GM21529 (cell line): ENCODE measurements at regions not wholly inside any gene's neighbourhood (a gene's known extent, or its start where the extent isn't known, plus 50 kb on each side); places are given as distances from the start of the nearest gene placed in this dataset.
A peak's percentile ranks its signal among the peaks of the same experiment; 100 is the strongest.

Experiments used
- ATAC-seq: cut with Tn5 transposase; IDR thresholded peaks from one replicate; pipeline ENCODE4 v1.9.1; 2021; ENCODE audit not compliant: unreplicated experiment

DNA sequence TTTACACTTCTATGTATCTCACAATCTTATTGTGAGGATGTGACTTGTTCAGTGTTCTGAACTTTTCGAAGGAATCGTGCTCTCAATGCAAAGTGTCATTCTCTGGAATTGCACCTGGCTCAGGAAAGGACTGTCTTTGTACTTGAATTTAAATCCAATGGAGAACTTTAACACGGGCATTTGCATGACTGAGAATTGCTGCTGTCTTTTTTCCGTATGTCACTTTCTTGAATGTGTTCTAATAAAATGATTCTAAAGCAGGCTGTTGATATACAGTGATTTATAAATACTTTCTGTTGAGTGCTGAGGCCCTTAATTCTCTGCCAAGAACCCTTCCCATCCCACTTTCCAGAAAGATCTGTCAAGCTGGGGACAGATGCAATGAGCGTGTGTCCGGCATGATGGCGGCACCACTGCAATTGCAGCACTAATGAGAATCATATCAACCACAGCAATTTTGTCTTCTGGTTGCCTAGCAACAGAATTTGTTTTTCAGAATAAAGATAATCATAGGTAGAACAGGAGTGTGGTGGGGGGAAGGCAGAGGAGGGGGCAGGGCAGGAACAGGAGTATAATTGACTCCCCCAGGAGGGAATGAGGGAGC, 210.6 kb upstream of the UMPS start:
- ATAC-seq: no peak

DNA sequence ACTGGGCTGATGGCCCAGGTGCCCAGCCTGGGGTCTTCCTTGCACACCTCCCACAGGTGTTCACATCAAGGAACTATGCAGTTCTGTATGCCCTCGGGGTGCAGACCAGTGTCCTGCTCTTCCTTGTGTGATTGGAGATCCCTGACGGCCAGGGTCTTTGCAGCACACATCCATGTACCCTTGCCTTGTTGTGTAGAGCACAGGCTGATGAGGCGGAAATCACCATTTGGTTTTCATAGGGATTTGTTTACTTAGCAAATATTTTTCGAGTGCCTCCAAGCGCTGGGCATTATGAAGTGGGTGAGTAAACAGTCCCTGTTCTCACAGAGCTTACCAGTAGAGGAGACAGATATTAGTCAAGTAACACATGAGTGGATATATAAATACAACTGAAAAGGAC, 209.3 kb upstream of the UMPS start:
- ATAC-seq: no peak

DNA sequence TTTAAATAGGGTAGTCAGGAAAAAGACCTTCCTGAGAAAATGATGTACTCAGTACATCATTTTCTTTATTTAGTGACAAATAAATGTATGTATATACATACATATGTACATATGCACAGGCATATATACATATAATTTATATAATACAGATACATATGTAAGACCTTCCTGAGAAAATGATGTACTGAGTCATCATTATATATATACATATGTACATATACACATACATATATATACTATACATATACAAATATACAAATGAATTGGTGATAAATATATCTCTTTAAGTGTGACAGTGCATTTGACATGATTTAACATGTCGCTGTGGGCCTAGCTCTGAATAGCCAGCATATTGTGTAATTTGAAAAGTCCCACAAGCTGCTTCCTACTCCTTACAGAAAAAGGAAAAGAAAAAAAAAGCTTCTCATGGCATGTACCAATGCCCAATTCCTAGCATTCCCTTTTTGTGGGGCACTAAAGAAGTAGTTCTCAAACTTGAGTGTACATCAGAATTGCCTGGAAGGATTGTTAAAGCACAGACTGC, 208.1 kb upstream of the UMPS start:
- no peak for ATAC-seq

DNA sequence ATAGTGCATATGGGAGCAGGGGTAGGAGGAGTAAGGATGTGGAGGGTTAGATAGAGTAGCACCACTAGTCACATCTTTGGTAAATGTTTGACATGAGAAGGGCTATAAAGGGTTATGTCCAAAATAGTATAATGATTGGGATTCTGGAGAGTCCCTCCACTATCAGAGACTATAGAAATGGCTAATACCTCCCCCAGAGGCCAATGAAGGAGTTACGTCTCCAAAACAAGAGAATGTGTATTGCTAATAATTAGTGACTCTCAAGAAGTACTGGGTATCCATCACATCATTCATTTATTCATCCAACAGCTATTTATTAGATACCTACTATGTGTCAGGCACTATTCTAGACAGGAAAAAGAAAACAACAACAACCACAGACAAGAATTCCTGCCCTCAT, 203.7 kb upstream of the UMPS start:
- ATAC-seq: no peak

DNA sequence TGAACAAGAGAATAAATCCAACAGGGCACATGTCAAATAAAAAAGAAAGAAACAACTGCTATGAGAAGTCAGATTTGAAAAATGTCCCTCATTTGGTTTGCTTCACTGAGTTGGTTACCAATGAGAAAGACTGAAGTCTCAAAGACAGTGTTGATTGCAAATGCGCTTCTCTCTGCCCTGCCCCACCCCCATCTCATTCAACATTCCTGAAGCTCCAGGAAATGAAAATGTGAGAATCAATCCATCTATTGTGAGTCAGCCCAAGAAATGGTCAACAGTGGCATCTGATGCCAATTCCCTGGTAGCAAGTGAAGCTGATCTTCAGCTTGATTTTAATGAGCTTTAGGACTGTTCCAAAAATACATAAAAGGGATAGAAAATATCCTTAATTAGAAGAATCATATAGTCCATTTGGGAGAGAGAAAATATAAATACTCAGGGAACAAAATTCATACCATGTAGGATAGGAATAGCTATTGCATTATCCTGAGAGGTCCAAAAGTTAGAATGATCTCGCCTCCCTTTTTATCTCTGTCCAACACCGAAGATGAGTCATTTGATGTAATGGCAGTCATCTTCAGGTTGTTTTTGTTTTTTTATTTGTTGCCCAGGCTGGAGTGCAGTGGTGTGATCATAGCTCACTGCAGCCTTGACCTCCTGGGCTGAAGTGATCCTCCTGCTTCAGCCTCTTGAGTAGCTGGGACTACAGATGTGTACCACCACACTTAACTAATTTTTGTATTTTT, 200.3 kb upstream of the UMPS start:
- ATAC-seq: no peak

DNA sequence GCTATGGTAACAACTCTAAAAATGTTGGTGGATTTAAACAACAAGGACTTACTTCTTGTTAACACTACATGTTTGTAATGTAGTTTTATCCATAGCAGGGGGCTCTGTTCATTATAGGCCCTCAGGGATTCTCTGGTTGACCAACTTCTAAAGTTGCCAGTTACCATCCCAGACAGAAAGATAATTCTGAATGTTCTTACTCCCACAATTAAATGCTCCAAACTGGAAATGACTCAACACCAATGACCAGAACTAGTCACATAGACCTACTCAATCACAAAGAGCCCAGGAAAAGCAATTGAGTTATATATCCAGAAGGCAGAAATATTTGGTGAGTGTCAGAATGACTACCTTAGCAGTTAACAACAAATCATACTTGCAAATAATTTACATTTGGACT, 199.3 kb upstream of the UMPS start:
- ATAC-seq: no peak

DNA sequence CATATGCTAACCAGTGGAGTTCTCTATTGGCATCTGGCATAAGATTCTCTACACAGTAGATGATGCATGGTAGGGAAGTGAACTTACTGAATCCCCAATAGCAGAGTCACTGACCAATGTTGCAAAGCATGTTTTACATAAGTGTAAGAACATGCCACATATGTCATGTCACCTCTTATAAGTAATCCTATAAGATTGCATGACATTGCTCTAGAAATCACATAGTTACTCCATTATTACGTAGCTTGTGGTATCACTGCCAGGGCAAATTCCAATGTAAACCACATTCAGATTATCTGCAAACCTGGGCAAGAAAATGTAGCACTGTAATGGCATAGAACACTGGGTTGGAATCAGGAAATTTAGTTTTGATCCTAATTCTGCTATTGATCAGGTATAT, 198.2 kb upstream of the UMPS start:
- no peak for ATAC-seq

DNA sequence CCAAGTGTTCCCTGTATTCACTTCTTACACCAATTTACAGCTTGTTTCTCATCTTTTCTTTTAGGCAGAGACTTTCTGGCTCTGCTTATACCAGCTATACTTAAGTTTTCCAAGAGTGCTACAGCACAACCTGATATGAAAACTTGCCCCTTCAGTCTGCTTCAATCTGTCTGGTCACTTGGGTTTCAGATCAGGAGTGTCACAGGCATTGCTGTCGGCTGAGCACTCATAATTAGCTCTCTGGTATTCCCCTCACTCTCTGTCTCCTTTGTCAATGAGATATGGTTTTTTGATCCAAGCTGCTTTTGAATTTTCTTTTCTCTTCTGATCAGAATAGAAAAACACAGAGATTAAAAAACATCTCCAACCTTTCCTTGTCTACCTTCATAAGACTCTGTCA, 194.9 kb upstream of the UMPS start:
- ATAC-seq: no peak

DNA sequence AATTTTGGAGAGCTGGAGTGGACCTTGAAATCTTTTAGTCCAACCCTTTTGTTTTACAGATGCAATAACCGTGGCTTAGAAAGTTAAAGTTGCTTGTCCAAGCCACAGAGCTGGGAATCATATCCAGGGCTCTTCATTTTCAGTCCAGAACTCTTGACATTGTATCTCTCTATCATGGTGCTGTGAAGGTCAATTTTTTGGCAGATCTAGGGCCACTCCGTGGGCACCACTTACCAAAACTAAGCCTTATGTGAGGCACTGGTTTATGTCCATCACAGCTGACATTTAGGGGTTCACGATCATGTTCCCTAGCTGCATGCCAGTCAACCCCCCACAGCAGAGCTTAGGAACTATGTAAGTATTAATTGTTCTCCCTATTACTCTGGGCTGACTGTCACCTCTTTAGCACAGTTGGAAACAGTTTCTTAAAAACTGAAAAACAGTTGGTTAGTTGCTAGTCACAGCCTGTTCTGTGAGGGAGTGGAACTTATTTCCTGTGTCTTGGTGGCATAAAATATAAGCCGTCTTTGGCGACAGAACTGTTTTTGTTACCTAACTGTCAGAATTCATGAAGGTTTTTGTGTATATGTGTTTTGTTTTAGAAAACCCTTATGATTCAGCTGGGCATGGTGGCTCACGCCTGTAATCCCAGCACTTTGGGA, 189.6 kb upstream of the UMPS start:
- no peak for ATAC-seq

DNA sequence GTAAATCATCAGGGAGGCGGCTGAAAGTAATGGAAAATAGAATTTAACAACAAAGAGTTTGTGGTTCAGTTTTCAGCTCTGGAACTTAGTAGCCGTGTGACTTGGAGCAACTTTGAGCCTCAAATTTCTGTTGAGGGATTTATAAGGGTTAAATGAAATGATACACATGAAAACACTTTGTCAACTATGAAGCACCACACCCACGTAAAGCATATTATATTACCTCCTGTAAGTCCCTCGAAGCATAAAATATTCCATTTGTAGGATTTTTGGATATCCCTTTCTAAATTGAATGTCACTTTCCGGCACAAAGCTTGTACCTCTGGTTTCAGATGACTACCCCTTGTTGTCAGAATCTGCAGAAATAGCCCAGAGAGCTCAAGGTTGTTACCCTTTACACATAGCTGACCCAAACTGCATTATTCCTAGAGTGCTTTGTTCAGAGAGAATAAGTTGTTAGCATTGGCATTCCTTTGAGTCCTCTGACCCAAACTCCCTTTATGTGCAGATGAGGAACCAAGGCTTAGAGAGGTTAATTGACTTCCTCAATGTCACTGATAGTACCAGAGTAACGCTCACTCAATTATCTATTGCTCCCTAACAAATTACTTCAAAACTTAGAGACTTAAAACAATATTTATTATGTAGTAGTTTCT, 187.9 kb upstream of the UMPS start:
- ATAC-seq: no peak

DNA sequence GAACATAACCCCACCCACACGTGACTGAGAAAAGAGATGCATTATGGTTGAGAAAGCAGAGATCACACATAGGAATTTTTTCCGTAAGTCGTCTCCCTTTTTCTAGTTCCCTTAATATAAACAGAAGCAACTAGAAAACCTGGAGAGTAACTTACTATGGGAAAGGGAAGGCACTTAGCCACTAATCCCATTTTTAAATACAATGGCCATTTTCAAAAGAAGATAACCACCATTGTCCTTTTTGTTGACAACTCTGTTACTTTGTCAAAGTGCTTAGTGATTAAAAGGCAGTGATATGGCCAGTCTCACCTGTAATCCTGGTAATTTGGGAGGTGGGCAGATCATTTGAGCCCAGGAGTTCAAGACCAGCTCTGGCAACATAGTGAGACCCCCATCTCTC, 184.4 kb upstream of the UMPS start:
- ATAC-seq: no peak

DNA sequence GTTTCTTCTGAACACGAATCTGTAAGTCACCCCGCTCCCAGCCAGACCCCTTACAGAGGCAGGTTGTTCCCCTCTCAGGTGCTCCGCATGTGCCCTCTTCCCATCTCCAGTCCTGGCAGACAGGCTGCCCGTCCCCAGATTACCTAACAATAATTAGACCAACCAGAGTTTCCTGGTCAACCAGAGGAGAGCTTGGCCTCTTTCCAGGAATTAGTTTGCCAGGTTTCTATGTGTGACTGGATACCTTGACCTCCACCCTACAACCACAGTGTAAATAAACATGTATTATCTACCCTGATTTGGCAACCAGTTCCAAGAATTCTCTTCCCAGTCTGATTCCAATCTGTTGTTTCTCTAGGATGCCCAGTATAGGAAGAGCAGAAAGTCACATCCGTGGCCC, 178.0 kb upstream of the UMPS start:
- ATAC-seq: no peak

DNA sequence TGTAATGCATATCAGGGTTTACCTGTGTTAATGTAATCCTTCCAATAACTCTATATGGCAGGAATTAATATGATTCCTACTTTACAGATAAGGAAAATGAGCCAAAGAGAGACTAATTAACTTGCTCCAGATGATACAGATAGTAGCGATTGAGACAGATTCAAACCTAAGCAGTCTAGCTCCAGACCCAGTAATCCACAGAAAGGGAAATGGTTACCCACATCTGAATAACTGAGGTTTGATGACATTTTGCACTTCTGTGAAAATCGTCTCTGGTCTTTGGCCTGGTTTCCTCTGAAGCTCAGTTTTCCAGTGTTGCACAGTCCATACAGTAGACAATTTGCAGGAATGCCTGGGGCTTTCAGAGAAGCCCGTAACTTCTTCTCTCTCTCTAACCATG, 177.1 kb upstream of the UMPS start:
- ATAC-seq: no peak

DNA sequence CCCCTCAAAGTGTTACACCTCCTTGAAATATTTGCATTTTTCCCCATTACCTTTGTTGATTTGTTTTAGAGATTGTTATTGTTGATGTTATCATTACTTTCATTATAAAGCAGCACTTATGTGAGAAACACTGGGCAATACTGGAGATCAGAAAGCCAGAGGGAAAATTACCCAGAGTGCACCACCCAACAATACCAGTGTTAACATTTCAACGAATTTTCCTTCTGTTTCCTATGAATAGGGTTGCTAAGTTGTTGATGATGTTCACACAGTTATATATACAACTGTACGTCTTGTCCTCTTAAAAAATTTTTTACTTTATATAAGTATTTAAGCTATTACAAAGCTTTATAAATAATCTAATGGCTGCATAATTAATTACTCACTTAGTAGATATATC, 173.6 kb upstream of the UMPS start:
- no peak for ATAC-seq

DNA sequence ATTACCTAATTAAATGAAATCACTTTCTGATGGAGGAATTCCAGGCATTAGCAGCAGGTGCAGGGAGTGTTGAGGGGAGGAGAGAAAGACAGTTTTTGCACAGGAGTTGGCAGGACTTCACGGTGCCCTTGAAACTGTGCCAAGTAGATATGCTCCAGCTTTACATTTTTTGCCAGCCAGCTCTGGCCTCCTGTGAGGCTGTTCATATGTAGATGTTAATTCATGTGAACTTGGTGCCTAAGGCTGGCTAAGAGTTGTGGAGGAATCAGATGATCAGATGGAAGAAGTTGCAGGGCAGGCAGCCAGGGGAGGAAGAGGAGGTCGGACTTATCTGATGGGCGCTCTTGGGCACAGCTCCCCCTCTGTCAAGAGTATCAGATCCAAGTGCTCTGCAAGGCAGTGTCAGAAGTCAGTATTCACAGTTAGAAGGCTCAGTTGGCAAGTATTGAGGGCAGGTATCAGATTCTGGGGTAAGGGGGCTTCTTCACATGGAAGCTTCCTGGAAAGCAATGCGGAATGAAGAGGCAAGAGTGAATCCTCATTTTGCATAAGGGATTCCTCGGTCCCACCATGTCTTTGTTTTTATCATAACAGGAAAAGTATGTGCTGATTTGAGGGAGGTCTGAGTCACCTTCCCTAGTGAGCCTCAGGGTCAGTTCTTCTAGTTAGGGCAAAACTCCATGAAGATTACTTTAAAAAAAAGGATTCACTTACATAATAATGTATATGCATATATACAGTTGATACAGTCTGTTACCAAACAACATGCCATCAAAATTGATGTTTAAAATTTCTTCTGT, 172.6 kb upstream of the UMPS start:
- no peak for ATAC-seq

DNA sequence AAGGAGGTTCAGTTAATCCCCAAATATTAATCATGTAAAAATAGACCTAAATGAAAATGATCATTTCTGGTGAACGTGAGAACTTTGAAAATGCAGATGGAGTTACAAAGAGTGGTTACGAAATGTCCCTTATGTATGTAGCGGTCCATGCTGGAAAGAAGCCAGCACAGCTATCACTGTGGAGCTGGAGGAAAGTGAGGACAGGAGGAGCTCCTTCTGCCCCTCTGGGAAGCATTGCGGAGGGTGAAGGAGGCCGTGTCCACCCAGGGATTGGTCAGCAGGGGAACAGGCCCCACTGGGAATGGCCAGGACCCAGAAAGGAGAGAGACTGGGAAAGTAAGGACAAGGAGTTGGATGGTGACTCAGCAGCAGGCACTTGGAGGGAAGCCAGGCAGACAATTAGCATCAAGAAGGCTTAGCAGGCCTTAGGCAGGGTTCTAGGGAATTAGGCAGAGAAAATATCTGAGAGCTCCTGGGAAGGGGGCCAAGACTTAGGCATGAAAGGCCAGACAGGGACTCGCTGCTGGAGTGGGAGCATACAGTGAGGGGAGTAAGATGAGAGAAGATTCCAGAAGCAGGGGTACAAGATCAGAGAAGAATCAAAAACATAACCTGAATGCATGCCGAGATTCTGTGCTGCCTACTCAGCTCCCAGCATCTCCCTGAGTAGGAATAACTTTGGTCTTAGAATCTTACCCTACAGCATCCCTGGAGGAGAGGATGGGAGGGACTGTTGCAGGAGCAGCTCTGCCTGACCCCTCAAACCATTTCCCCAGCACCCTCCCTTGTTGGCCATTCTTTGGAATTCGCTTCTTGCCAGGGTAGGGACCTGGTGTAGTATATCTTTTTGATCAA, 171.0 kb upstream of the UMPS start:
- no peak for ATAC-seq

DNA sequence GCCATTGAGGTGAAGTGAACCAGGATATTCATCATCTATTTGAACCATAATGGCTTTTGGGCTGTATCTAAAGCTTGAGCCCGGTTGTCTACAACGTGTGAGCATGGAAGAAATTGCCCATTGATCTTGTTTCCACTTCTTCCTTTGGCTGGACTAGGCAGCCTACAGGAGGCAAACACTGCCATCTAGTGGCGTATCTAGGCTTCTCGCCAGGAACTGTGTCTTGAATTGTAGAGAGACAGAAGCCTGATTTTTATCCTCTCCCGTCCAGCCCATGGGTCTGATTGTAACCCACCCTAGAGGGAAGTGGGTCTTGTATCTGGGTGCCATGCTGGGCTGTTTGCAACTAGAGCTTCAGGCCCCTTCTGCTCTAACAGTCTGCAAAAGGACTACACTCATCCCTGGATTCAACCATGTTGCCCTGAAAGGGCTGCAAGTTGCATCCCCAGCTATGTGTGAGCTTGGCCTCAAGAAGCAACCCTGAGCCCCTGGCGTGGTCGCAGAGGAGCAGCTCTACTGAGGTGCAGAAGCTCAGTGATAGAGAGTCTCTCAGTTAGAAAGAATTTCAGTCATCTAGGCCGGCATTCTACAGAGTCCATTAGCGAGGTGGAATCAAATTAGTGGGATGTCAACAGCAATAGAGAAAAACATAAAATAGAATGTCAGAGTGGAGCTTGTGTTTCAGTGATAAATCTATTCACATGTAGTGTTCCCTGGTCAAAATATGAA, 170.2 kb upstream of the UMPS start:
- peak; percentile 55 for ATAC-seq

DNA sequence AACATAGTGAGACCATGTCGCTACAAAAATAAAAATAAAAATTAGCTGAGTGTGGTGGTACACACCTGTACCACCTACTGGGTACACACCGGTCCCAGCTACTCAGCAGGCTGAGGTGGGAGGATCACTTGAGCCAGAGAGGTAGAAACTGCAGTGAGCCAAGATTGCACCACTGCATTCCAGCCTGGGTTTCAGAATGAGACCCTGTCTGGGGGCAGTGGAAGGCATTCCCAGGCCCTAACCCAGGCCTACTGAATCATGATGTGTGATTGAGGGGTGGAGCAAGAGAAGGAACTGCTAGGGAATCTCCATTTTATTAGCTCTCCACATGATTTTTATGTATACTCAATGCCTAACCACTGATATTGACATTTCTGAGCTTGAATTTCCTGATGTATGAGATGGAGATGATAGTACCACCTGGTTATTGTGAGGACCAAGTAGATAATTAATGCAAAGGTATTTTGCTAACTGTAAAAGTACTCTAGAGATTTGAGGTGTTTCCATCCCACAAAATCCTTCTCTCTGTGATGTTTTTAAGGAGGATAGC, 169.5 kb upstream of the UMPS start:
- ATAC-seq: no peak

DNA sequence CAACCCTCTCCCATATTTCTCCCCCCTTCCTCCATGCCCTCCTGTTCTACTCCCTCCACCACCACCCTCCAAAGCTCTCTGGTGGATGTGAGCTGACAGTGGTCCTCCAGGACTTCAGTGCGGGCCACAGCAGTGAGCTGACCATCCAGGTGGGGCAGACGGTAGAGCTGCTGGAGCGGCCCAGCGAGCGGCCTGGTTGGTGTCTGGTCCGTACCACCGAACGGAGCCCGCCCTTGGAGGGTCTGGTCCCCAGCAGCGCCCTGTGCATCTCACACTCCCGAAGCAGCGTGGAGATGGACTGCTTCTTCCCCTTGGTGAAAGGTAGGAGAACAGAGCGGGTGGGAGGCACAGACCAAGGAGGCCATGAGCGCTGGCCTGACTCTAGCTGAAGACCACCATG, 167.5 kb upstream of the UMPS start:
- ATAC-seq: no peak
